ENCODE measurements at regions not wholly inside any gene's neighbourhood (a gene's known extent, or its start where the extent isn't known, plus 50 kb on each side); places are given as distances from the start of the nearest gene placed in this dataset.

DNA sequence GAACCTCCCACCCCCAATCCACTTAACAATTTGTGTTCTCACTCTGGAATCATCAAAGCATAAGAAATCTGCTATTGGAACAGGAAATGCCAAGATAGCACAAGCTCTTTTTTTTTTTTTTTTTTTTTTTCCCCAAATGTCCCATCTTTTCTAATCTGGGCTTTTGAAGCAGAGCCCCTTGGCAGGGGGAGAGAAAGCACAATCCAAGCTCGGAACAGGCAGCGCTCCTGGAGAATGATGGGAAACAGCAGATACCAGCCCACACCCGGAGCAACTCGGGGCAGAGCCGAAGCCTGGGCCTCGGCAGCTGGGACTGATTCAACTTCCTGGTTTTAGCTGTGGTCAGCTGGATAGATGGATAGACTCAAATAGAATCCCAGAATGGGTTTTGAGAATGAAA lies 235.1 kb downstream of the QDPR start:
- Mint-ChIP-seq H3K4me1 (no peaks in the 10 kb centered on the region), H3K27me3 (peaks cover 5% of the 10 kb centered on the region), H3K4me3 (no peak overlapping the region), H3K9me3 (no peaks in the 10 kb centered on the region), H3K36me3 (no peaks in the 10 kb centered on the region), H3K27ac (no peak overlapping the region)
- POLR2A ChIA-PET: no interaction called here
- ATAC-seq (ENCODE audit: low read depth): no peak
- no peak for DNase-seq

GRCh38 chr4:17275836-17276235 lies 236.1 kb downstream of the QDPR start:
- no peak overlapping the region for H3K4me3 Mint-ChIP-seq
- no peak overlapping the region for H3K27ac Mint-ChIP-seq
- H3K36me3 Mint-ChIP-seq: no peaks in the 10 kb centered on the region
- POLR2A ChIA-PET: no interaction called here
- ATAC-seq (ENCODE audit: low read depth) (no peak), DNase-seq (no peak)
- no peaks in the 10 kb centered on the region for H3K4me1 Mint-ChIP-seq
- H3K27me3 Mint-ChIP-seq: peaks cover 5% of the 10 kb centered on the region
- no peaks in the 10 kb centered on the region for H3K9me3 Mint-ChIP-seq

DNA sequence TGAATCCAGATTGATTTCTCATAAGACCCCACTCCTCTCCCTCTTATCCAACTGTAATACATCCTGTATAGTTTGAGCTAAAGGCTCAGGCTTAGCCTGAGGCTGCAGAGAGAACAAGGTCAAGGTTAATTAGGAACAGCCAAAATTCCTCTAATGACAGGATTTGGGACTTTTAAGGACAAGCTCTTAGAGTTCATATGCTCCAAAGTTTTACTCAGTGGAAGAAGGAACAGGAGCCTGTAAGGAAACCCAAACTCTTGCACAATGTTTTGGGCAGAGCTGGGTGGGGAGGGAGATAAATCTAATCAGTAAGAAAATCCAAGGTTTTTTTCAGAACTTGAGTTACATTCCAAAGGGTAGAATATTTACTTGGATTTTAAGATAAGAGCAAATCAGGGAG lies 238.8 kb downstream of the QDPR start:
- H3K9me3 Mint-ChIP-seq: no peaks in the 10 kb centered on the region
- no peak overlapping the region for H3K4me3 Mint-ChIP-seq
- no peaks in the 10 kb centered on the region for H3K4me1 Mint-ChIP-seq
- no peak for DNase-seq
- H3K36me3 Mint-ChIP-seq: no peaks in the 10 kb centered on the region
- no peak for ATAC-seq (ENCODE audit: low read depth)
- no peak overlapping the region for H3K27ac Mint-ChIP-seq
- POLR2A ChIA-PET: no interaction called here
- peaks cover 15% of the 10 kb centered on the region for H3K27me3 Mint-ChIP-seq

DNA sequence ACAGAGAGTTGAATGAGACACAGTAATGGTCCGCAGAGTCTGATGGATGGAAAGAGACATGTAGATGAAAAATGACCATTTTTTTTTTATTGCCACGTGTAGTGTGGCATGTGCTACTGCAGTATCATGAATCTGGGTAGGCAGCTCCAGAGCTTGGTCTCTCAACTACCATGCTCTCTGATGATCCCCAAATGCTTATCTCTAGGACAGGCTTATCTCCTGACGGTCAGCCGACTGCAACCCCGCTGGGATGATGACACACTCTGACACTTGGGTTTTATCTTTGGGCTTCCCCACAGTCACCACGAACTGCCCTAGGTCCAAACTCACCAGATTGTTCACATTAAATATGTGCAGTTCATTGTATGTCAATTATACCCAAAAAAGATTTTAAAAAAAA lies 239.7 kb downstream of the QDPR start:
- ATAC-seq (ENCODE audit: low read depth) (no peak), DNase-seq (no peak)
- POLR2A ChIA-PET: no interaction called here
- Mint-ChIP-seq H3K27me3 (peaks cover 17% of the 10 kb centered on the region), H3K4me3 (no peak overlapping the region), H3K27ac (no peak overlapping the region), H3K9me3 (no peaks in the 10 kb centered on the region), H3K4me1 (no peaks in the 10 kb centered on the region), H3K36me3 (no peaks in the 10 kb centered on the region)

DNA sequence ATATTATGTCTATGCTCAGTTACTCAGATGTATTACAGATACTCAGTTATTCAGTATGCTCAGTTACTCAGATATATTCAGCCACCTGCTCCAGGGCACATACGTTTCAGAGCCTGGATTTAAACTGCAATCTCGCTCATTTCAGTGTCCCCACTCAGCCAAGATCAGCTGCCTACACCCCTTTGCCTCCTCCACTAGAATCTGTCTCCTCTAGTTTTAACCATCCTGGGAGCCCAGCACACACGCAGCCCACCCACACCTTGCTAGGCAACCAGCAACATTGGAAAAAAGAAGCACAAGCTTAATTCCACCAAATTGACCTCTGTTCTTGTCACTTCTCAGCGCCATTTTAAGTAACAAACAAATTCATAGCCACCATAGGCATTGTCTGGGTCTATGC lies 246.2 kb downstream of the QDPR start:
- no peaks in the 10 kb centered on the region for H3K9me3 Mint-ChIP-seq
- no peaks in the 10 kb centered on the region for H3K36me3 Mint-ChIP-seq
- peaks cover 14% of the 10 kb centered on the region for H3K27me3 Mint-ChIP-seq
- no peak overlapping the region for H3K27ac Mint-ChIP-seq
- peaks cover under 1% of the 10 kb centered on the region for H3K4me1 Mint-ChIP-seq
- POLR2A ChIA-PET: no interaction called here
- ATAC-seq (ENCODE audit: low read depth) (no peak), DNase-seq (no peak)
- H3K4me3 Mint-ChIP-seq: no peak overlapping the region

GRCh38 chr4:17265139-17265538 lies 246.8 kb downstream of the QDPR start:
- Mint-ChIP-seq H3K27ac (no peak overlapping the region), H3K36me3 (no peaks in the 10 kb centered on the region), H3K9me3 (no peaks in the 10 kb centered on the region), H3K4me3 (no peak overlapping the region), H3K27me3 (peaks cover 12% of the 10 kb centered on the region), H3K4me1 (peaks cover 1% of the 10 kb centered on the region)
- ATAC-seq (ENCODE audit: low read depth) (no peak), DNase-seq (no peak)
- POLR2A ChIA-PET: interaction anchor here (1.0 kb wide), 1 partner anchor 350 kb away, joined by 3 read pairs; no protein-coding TSS in a partner anchor

- Mint-ChIP-seq H3K27ac (no peak overlapping the region), H3K27me3 (peaks cover 2% of the 10 kb centered on the region), H3K36me3 (no peaks in the 10 kb centered on the region), H3K4me3 (no peak overlapping the region), H3K4me1 (peaks cover 1% of the 10 kb centered on the region), H3K9me3 (no peaks in the 10 kb centered on the region)
- POLR2A ChIA-PET: no interaction called here
- DNase-seq: no peak
- no peak for ATAC-seq (ENCODE audit: low read depth)
These were observed 251.6 kb downstream of the QDPR start for GRCh38 chr4:17260166-17260907.

DNA sequence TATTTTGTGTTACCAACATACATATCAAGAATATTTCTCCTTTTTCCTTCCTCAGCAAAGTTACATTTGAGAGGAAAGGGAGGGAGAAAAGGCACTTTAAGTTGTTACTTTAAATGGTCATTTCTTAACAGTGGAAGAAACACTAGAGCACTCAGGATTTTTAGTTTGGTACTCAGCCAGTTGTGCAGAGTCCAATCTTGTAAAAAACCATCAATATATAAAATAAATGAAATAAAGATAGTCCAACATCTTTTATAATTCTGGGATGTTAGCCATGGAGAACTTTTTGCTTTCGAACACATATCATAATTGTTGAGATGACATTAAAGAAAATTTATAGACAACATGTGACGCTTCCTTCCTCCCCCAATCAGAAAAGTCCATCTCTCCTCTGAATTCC lies 253.8 kb downstream of the QDPR start:
- no peak for ATAC-seq (ENCODE audit: low read depth)

GRCh38 chr4:17252131-17252530 lies 259.8 kb downstream of the QDPR start:
- POLR2A ChIA-PET: no interaction called here

More for the DNA sequence above, 253.8 kb downstream of the QDPR start:
- peaks cover 7% of the 10 kb centered on the region for H3K27me3 Mint-ChIP-seq
- no peak overlapping the region for H3K27ac Mint-ChIP-seq
- DNase-seq: no peak
- H3K4me3 Mint-ChIP-seq: no peak overlapping the region
- POLR2A ChIA-PET: no interaction called here
- peaks cover 1% of the 10 kb centered on the region for H3K4me1 Mint-ChIP-seq
- no peaks in the 10 kb centered on the region for H3K9me3 Mint-ChIP-seq
- H3K36me3 Mint-ChIP-seq: no peaks in the 10 kb centered on the region

DNA sequence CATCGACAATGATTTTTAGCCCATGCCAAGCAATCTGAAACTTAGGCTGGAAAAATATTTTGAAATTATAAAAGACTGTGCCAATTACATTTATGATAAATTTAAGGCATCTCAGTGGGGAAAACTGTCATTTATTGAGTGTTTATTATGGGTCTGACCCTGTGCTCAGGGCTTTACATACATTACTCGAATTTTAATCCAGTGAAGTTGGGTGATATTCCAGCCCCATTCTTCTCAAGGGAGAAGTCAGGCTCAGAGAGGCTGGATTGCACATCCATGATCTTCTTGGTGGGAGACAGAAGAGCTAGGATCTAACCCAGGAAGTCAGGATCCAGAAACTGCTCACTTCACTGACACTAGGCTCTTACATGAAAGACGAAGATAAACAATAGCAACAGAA lies 260.8 kb downstream of the QDPR start:
- Mint-ChIP-seq H3K9me3 (no peaks in the 10 kb centered on the region), H3K27me3 (peaks cover 11% of the 10 kb centered on the region), H3K4me1 (no peaks in the 10 kb centered on the region), H3K36me3 (no peaks in the 10 kb centered on the region), H3K27ac (no peak overlapping the region), H3K4me3 (no peak overlapping the region)
- ATAC-seq (ENCODE audit: low read depth) (no peak), DNase-seq (no peak)
- POLR2A ChIA-PET: no interaction called here

More at GRCh38 chr4:17252131-17252530, 259.8 kb downstream of the QDPR start:
- Mint-ChIP-seq H3K9me3 (no peaks in the 10 kb centered on the region), H3K27me3 (peaks cover 11% of the 10 kb centered on the region), H3K27ac (no peak overlapping the region), H3K36me3 (no peaks in the 10 kb centered on the region), H3K4me3 (no peak overlapping the region), H3K4me1 (no peaks in the 10 kb centered on the region)
- DNase-seq: no peak
- no peak for ATAC-seq (ENCODE audit: low read depth)

DNA sequence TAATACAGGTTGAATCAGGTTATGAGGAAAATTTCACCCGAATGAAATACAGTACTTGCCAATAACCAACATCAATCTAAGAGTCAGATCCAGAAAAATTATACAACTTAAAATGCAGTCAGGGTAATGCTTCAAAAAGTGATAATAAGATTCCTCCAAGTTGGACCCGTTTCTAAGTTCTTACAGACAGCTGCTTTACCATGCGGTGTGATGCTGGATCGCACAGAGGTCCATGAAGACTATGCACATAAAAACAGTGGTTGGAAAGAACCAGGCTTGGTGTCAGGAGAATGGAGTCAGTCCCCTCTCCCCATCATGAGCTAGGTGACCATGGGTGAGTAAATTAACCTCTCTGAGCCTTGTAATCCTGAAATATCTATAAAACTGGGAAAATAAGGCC lies 261.3 kb downstream of the QDPR start:
- Mint-ChIP-seq H3K27me3 (peaks cover 11% of the 10 kb centered on the region), H3K27ac (no peak overlapping the region), H3K36me3 (no peaks in the 10 kb centered on the region), H3K4me1 (no peaks in the 10 kb centered on the region), H3K9me3 (no peaks in the 10 kb centered on the region), H3K4me3 (no peak overlapping the region)
- POLR2A ChIA-PET: no interaction called here
- DNase-seq (no peak), ATAC-seq (ENCODE audit: low read depth) (no peak)

GRCh38 chr4:17246656-17247055 lies 265.2 kb downstream of the QDPR start:
- Mint-ChIP-seq H3K4me1 (no peaks in the 10 kb centered on the region), H3K27ac (no peak overlapping the region), H3K9me3 (no peaks in the 10 kb centered on the region), H3K4me3 (no peak overlapping the region), H3K36me3 (no peaks in the 10 kb centered on the region), H3K27me3 (peaks cover 4% of the 10 kb centered on the region)
- DNase-seq (no peak), ATAC-seq (ENCODE audit: low read depth) (no peak)
- POLR2A ChIA-PET: no interaction called here

DNA sequence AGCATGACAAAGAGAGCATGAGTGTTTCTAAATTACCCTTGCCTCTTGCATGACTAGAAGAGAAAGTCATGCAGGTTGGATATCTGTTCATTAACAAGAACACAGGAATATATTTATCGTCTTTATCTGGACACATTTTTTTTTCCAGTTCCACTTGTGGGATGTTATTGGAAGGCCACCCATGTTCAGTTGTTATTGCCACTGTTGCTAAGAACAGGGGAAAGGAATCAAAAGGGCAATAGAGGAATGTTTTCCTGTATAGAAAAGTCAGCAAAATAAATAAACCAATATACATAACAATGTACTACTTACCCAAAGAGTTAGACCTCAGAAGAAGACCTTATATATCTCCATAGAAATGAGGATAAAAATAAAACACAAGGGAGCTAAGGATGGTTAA lies 270.1 kb downstream of the QDPR start:
- POLR2A ChIA-PET: no interaction called here
- peaks cover 10% of the 10 kb centered on the region for H3K27me3 Mint-ChIP-seq
- no peaks in the 10 kb centered on the region for H3K4me1 Mint-ChIP-seq
- H3K4me3 Mint-ChIP-seq: no peak overlapping the region
- H3K36me3 Mint-ChIP-seq: no peaks in the 10 kb centered on the region
- no peaks in the 10 kb centered on the region for H3K9me3 Mint-ChIP-seq
- ATAC-seq (ENCODE audit: low read depth): no peak
- H3K27ac Mint-ChIP-seq: no peak overlapping the region
- DNase-seq: no peak

DNA sequence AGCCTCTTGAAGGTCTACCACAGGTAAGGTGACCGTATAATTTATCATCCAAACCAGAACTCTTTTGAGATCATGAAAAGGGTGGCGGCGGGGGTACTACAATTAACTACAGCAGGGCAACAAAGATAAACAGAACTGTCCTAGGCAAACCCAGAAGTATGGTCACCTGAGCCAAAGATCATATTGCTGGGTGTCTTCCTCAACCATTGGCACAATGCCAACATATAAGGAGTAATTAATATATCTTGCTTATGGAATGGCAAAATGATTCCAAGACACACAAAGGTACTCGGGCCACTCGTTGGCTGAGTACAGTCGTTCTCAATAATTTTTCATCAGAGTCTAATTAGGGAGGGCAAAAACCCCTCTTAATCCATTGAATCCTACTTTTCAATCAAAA lies 273.3 kb downstream of the QDPR start:
- H3K36me3 Mint-ChIP-seq: no peaks in the 10 kb centered on the region
- ATAC-seq (ENCODE audit: low read depth) (no peak), DNase-seq (no peak)
- POLR2A ChIA-PET: no interaction called here
- no peaks in the 10 kb centered on the region for H3K4me1 Mint-ChIP-seq
- no peak overlapping the region for H3K27ac Mint-ChIP-seq
- H3K9me3 Mint-ChIP-seq: no peaks in the 10 kb centered on the region
- peaks cover 16% of the 10 kb centered on the region for H3K27me3 Mint-ChIP-seq
- H3K4me3 Mint-ChIP-seq: no peak overlapping the region

GRCh38 chr4:17236686-17237085 lies 275.2 kb downstream of the QDPR start:
- peaks cover 20% of the 10 kb centered on the region for H3K27me3 Mint-ChIP-seq
- DNase-seq (no peak), ATAC-seq (ENCODE audit: low read depth) (no peak)
- POLR2A ChIA-PET: no interaction called here
- H3K4me3 Mint-ChIP-seq: no peak overlapping the region
- H3K27ac Mint-ChIP-seq: no peak overlapping the region
- no peaks in the 10 kb centered on the region for H3K36me3 Mint-ChIP-seq
- H3K9me3 Mint-ChIP-seq: no peaks in the 10 kb centered on the region
- no peaks in the 10 kb centered on the region for H3K4me1 Mint-ChIP-seq

Measured in activated naive CD8-positive, alpha-beta T cell treated with anti-CD3 and anti-CD28 coated beads, Interleukin-2, amount 10 ng/mL, durations not matched to agents 7 days and 5 days (primary cell).